PC-3 (cell line): ENCODE measurements at regions not wholly inside any gene's neighbourhood (a gene's known extent, or its start where the extent isn't known, plus 50 kb on each side); places are given as distances from the start of the nearest gene placed in this dataset.

Source experiments
- CTCF ChIP-seq: fragments of 300-600 bp; sonication (generic); conservative IDR thresholded peaks from 2 replicates; pipeline ENCODE4 v1.5.1; 2017; ENCODE audit warnings: antibody characterized with exemption, low read depth, mild to moderate bottlenecking, low read length
- EZH2 ChIP-seq: fragments of 300-600 bp; sonication (generic); IDR thresholded peaks from one replicate; pipeline ENCODE4 v1.6.1; 2017; ENCODE audit warnings: antibody characterized with exemption, mild to moderate bottlenecking, low read length; ENCODE audit not compliant: unreplicated experiment

GRCh38 chr19:28008695-28009094 lies 1204.3 kb downstream of the UQCRFS1 start:
- TF ChIP-seq CTCF = no peak
- no peak for TF ChIP-seq EZH2
